Osteoblast (primary cell): ENCODE measurements at regions not wholly inside any gene's neighbourhood (a gene's known extent, or its start where the extent isn't known, plus 50 kb on each side); places are given as distances from the start of the nearest gene placed in this dataset.

Source experiments
- DNase-seq: peaks from one replicate; pipeline ENCODE4 v3.0.0; 2011; ENCODE audit warnings: low spot score, mixed read lengths; ENCODE audit not compliant: insufficient read length; ENCODE audit errors: missing footprints
- H2AFZ ChIP-seq: 2 replicates; pipeline ENCODE4 v1.6.0; 2011; ENCODE audit warnings: mild to moderate bottlenecking, low read length
- H3K27ac ChIP-seq: 2 replicates; pipeline ENCODE4 v1.5.1; 2011; ENCODE audit warnings: mild to moderate bottlenecking, low read depth, low read length, moderate library complexity
- H3K27me3 ChIP-seq: 2 replicates; pipeline ENCODE4 v1.6.0; 2012; ENCODE audit warnings: mild to moderate bottlenecking, control low read depth, inconsistent platforms, low read length, moderate library complexity; ENCODE audit not compliant: insufficient read depth
- H3K36me3 ChIP-seq: 2 replicates; pipeline ENCODE4 v1.5.1; 2011; ENCODE audit warnings: mild to moderate bottlenecking, low read length, control low read depth, moderate library complexity; ENCODE audit not compliant: insufficient read depth
- H3K4me1 ChIP-seq: 2 replicates; pipeline ENCODE4 v1.5.1; 2011; ENCODE audit warnings: mild to moderate bottlenecking, low read length, control low read depth, moderate library complexity; ENCODE audit not compliant: insufficient read depth
- H3K4me2 ChIP-seq: 2 replicates; pipeline ENCODE4 v1.6.0; 2011; ENCODE audit warnings: mild to moderate bottlenecking, low read length; ENCODE audit not compliant: insufficient read depth
- H3K4me3 ChIP-seq: fragments of 200-600 bp; sonication (generic); 3 replicates; pipeline ENCODE4 v1.5.1; 2012; ENCODE audit warnings: mild to moderate bottlenecking, low read length, inconsistent platforms; ENCODE audit not compliant: insufficient read depth
- H3K79me2 ChIP-seq: 2 replicates; pipeline ENCODE4 v1.6.0; 2012; ENCODE audit warnings: mild to moderate bottlenecking, low read length, control low read depth, inconsistent platforms; ENCODE audit not compliant: insufficient read depth
- H3K9me3 ChIP-seq: 2 replicates; pipeline ENCODE4 v1.5.1; 2011; ENCODE audit warnings: low read depth, low read length, control low read depth
- H4K20me1 ChIP-seq: 2 replicates; pipeline ENCODE4 v1.6.0; 2012; ENCODE audit warnings: mild to moderate bottlenecking, low read length, control low read depth; ENCODE audit not compliant: insufficient read depth
- CTCF ChIP-seq: IDR thresholded peaks from 2 replicates; pipeline ENCODE4 v1.5.1; 2011; ENCODE audit warnings: mild to moderate bottlenecking, low read depth, low read length, moderate library complexity; ENCODE audit errors: extremely low read depth

GRCh38 chr1:29894311-29894710, 658.0 kb downstream of the PTPRU start:
- peaks cover 4% of the 10 kb centered on the region for H3K27me3 ChIP-seq
- H3K79me2 ChIP-seq: no peaks in the 10 kb centered on the region
- TF ChIP-seq CTCF: no peak
- H3K4me3 ChIP-seq: no peak overlapping the region
- no peaks in the 10 kb centered on the region for H4K20me1 ChIP-seq
- no peak for DNase-seq
- H3K4me1 ChIP-seq: no peaks in the 10 kb centered on the region
- H3K9me3 ChIP-seq: no peaks in the 10 kb centered on the region
- H2AFZ ChIP-seq: no peak overlapping the region
- no peak overlapping the region for H3K4me2 ChIP-seq
- H3K36me3 ChIP-seq: no peaks in the 10 kb centered on the region
- no peak overlapping the region for H3K27ac ChIP-seq

- Histone ChIP-seq H2AFZ (no peak overlapping the region), H4K20me1 (no peaks in the 10 kb centered on the region), H3K27ac (no peak overlapping the region), H3K9me3 (no peaks in the 10 kb centered on the region), H3K36me3 (no peaks in the 10 kb centered on the region), H3K27me3 (peaks cover 4% of the 10 kb centered on the region), H3K4me2 (no peak overlapping the region), H3K4me1 (no peaks in the 10 kb centered on the region), H3K4me3 (no peak overlapping the region), H3K79me2 (no peaks in the 10 kb centered on the region)
- TF ChIP-seq CTCF: no peak
- DNase-seq: no peak
Measured at GRCh38 chr1:29893806-29894205, 657.5 kb downstream of the PTPRU start.

GRCh38 chr1:29893046-29893723, 656.9 kb downstream of the PTPRU start:
- Histone ChIP-seq H3K27me3 (peaks cover 4% of the 10 kb centered on the region), H3K4me3 (no peak overlapping the region), H3K4me1 (no peaks in the 10 kb centered on the region), H3K79me2 (no peaks in the 10 kb centered on the region), H4K20me1 (no peaks in the 10 kb centered on the region), H3K27ac (no peak overlapping the region), H3K36me3 (no peaks in the 10 kb centered on the region), H3K9me3 (no peaks in the 10 kb centered on the region), H3K4me2 (no peak overlapping the region), H2AFZ (no peak overlapping the region)
- TF ChIP-seq CTCF: no peak
- no peak for DNase-seq

GRCh38 chr1:29892247-29892646, 655.9 kb downstream of the PTPRU start:
- no peak overlapping the region for H2AFZ ChIP-seq
- no peaks in the 10 kb centered on the region for H4K20me1 ChIP-seq
- H3K36me3 ChIP-seq: no peaks in the 10 kb centered on the region
- no peak overlapping the region for H3K27ac ChIP-seq
- H3K4me2 ChIP-seq: no peak overlapping the region
- no peaks in the 10 kb centered on the region for H3K9me3 ChIP-seq
- H3K4me1 ChIP-seq: no peaks in the 10 kb centered on the region
- TF ChIP-seq CTCF: no peak
- DNase-seq: no peak
- peaks cover 4% of the 10 kb centered on the region for H3K27me3 ChIP-seq
- H3K4me3 ChIP-seq: no peak overlapping the region
- no peaks in the 10 kb centered on the region for H3K79me2 ChIP-seq
